GM18507 (cell line): ENCODE measurements at regions not wholly inside any gene's neighbourhood (a gene's known extent, or its start where the extent isn't known, plus 50 kb on each side); places are given as distances from the start of the nearest gene placed in this dataset.
A peak's percentile ranks its signal among the peaks of the same experiment; 100 is the strongest.

ENCODE experiments used
- DNase-seq: peaks from one replicate; pipeline ENCODE4 v3.0.0; 2011; ENCODE audit warnings: low read depth; ENCODE audit not compliant: insufficient read length; ENCODE audit errors: extremely low spot score
- FAIRE-seq: peaks from 2 replicates; lab custom pipeline; 2011; peaks lifted over from hg19 to GRCh38; lab: Jason Lieb, UNC

DNA sequence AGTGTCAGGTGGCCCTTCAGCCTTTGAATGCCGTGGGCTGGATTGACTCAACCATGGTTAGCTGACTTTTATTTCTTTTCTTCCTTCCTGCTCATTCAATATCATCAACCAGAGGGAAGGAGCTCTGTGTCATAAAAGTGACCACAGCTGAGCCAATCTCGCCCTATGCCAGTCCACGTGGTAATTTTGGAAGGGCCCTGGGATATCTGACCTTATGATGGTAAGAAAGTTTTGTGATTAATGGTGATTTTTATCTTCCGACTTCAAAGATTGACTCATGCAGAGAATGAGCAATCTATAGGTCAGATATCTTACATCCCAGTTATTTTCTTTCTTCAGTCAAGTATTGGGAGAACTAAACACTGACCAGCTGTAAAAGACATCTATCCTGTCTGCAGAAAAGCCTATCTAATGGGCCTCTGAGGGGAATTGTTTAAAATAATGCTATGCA lies 170.3 kb downstream of the ZC3H11B start:
- FAIRE-seq: no peak
- no peak for DNase-seq

GRCh38 chr1:219441884-219442283 lies 171.0 kb downstream of the ZC3H11B start:
- no peak for FAIRE-seq

DNA sequence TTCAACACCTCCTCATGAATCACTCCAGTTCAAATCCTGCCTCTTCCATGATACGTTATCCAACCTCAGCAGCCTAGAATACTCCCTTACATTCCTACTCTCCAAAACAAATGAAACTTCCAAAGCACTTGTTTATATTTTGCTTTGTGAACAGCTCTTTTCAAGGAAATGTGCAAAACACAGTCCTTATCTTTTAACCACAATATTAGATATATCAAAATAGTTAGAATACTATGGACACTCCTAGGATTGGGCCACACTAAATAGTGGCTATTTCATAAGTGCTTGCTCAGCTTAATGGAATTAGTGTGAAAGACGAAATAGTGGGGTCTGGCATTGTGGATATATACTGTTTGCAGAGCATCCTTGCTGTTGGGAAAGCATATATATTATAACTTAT lies 173.5 kb downstream of the ZC3H11B start:
- no peak for DNase-seq
- FAIRE-seq: no peak

More at GRCh38 chr1:219441884-219442283, 171.0 kb downstream of the ZC3H11B start:
- DNase-seq: no peak

DNA sequence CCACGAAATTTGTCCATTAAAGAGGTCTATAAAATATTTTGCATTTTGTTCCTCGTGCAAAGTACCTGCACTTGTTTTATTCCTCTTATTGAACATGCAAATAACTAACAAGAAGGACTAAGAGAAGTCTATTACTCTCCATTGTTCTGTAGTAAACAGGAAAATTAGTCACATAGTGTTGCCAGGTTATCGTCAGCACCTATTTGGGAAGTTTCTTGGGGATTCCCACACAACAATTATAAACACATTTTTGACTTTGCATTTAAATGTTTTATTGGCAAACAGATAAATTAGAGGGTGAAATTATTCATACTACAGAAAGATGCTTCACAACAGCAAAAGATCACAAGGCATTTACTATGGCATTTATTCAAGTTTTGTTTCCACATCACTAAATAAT lies 174.5 kb downstream of the ZC3H11B start:
- FAIRE-seq (no peak), DNase-seq (no peak)

DNA sequence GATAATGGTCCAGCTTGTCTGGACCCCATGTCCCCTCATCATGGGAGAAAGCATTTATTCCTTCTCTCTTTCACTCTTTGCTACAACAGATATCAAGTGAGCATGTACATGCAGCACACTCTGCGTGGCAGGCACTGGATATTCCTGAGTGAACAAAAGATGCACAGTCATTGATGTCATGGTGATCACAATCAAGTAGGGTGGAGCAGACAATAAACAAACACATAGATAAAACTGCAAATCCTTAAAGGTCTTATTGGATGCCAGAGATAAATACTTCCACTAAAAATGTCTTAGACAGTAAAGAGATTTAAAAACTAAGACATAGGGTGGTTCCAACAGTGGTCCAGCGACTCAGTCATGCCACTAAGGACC lies 178.0 kb downstream of the ZC3H11B start:
- FAIRE-seq: no peak
- no peak for DNase-seq

DNA sequence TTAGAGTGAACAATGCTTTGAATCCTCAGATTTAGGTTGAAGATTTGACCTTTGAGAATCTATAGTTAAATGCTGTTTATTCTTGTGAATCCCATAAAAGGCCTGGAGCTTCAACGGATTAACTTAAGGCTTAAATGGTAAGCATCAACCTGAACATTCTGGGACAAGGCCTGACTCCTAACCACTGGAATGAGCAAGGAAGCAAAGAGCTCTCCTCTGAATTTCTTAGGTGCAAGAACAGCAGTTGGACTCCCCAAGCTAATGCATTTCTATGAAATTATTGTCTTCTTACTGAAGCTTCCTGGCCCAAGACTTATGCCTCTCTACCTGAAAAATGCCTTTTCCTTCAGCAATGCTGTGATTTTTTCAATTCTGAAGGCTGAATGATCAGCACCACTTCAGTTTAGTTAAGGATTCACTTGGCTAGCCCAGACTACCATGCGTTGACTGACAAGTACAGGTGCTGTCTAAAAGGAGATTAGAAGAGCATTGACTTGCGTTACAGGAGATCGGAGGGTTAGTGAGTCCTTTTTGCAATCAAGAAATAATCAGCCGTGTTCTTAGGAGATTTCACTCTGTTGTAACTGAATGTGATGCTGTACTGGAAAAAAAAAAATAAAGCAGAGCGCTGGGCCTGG lies 178.5 kb downstream of the ZC3H11B start:
- FAIRE-seq: no peak
- no peak for DNase-seq

DNA sequence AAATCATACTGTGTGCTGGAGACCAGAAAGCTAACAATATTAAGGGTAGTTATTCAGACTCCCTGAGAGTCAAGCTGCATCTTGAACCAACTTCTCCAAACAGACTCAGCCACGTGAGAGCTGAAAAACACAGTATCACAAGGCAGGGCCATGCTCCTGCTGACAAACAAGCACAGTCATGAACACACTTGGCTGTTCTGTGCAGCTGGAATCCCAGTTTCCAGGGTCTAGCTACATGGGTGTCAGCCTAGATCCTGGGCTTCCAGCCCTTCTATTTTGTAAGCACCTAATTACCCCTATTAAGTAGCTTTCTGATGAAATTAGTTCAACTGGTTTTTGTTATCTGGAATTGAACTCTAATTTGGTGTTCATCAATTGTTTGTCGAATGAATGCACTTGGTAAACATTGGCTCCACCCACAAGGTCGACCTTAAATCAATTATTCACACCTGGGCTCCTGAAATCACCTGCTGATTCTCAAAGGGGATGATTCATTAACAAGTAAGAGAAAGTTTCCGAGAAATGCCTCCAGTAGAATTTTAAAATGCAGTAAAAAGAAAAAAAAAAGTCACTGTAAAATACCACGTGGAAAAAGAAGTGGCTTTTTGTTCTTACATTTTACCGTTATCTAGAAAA lies 179.3 kb downstream of the ZC3H11B start:
- no peak for DNase-seq

DNA sequence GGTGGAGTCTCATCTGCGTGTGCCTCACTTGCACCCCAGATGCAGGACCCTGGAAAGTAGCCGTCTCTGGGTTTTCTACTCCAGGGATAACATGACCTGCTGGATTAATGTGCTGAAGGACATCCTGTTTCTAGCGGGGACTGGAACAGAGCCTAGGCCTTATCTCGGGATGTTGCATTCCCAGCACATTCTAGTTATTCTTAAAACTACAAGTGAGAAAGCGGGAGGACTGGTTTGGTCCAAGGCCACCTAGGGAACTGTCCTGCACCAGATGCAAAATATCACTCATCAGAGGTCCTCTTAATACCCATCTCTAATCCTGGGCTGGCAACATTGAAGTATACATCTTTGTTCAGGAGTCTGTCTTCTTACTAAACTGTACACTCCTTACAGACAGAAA lies 179.9 kb downstream of the ZC3H11B start:
- DNase-seq (no peak), FAIRE-seq (no peak)

More for the DNA sequence above, 179.3 kb downstream of the ZC3H11B start:
- FAIRE-seq: no peak

DNA sequence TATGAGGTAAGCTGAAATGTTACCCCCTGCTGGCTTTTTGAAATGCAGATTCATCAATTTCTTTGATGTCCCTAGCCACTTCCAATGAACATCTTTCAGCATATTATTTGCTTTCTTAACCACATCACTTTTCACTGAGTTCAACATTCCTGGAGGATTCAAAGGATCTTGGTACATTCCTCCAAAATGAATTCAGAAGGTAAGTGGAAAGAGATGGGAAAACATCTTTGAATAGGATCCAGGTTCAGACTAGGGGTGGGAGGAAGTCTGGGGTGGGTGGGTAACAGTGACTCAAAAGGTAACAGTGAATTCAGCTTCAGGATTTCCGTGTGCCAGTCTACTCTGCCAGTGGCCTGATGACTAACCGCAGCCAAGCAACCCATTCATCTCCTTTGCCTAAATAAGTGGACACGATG lies 180.7 kb downstream of the ZC3H11B start:
- no peak for FAIRE-seq
- DNase-seq: no peak

DNA sequence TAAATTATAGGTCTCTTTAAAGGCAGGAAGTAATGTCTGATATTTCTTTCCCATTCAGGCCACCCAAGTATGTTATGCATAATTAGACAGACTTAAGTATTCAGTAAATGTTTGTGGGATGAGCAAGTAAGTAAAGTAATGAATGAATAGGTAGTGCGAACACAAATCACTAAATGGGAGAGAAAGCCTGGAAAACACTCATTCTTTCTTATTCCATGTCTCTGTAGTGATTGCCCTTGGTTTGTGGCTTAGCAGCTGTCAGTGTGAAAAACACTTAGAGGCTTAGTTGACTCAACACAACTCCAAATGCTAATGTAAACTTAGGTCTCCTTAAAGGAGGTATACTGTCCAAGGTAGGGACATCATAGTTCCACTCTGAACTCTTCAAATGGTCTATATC lies 182.5 kb downstream of the ZC3H11B start:
- no peak for FAIRE-seq
- no peak for DNase-seq

GRCh38 chr1:219428651-219429050 lies 184.3 kb downstream of the ZC3H11B start:
- DNase-seq (no peak), FAIRE-seq (no peak)

- no peak for FAIRE-seq
Observed at GRCh38 chr1:219427989-219428388, 184.9 kb downstream of the ZC3H11B start.

GRCh38 chr1:219427403-219427802 lies 185.5 kb downstream of the ZC3H11B start:
- FAIRE-seq (no peak), DNase-seq (no peak)

More at GRCh38 chr1:219427989-219428388, 184.9 kb downstream of the ZC3H11B start:
- no peak for DNase-seq

DNA sequence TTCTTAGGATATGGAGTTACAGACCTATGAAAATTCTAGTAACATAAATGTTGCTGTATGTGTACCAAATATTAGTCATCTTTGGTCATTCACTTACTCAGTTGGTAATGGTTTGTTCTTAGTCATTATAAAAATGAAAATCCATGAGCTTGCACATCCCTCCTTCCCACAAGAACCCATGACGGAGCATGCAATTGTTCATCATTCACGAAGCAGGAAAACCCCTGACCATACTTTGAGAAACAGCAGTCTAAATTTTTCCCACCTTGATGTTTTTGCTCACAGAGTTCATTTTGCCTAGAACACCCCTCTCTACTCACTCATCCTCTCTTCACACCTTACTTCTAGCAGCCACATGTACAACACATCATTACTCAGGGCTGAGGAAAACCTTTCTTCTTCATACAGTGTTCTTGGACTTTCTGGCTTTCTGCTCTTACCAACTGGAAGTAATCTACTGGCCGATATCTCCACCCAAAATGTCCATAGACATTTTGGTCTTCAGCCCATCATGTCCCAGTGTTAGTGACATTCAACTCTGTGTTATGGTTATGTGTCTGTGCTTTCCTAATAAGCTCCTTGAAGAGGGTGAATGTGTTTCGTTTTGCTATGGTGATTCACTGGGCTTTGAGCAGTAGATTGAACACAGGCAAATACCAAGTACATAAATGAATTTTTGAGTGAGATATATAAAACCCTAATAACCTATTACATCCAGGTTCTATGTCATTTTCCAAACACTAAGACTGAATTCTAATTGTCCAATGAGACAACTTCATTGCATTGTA lies 189.9 kb downstream of the ZC3H11B start:
- DNase-seq (no peak), FAIRE-seq (peak; percentile 38)

- DNase-seq (no peak), FAIRE-seq (no peak)
Observed at GRCh38 chr1:219420913-219421312, 192.0 kb downstream of the ZC3H11B start.

DNA sequence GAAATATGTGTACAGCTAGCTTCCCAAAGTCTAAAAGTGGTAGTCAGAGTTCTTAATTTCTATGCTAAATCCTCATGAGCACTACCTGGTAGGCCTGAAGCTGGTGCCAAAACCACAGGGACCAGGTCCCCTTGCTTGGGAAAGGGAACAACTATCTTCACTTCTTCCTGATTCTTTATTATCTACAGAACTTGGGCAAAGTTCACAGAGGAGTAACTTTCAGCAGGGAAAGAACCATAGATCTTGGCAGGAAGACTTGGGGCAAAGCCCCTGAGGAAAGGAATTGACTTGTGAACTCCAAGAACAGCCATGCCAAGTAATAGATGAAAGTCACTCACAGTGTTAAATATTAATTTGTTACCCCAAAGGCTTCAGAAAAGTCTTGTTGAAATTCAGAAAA lies 193.0 kb downstream of the ZC3H11B start:
- FAIRE-seq (no peak), DNase-seq (no peak)

- FAIRE-seq (no peak), DNase-seq (no peak)
Observed at GRCh38 chr1:219419065-219419464, 193.8 kb downstream of the ZC3H11B start.

DNA sequence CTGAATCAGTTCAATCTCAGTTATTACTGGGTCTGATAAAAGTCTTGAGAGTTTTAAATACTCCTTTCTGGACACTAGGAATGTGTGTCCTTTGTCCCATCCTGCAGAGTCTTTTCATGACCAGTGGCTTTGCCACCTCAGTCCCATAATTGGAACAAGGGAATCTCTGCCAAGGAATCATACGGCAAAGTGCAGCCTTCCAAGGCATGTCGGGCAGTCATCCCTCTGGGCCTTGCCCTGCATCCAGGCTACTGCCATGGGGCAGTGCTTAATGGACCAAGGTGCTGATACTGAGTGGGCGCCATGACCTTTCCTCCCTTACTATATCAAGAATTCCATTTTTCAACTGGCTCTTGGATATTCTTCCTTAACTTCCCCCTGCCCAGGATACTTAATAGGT lies 195.3 kb downstream of the ZC3H11B start:
- FAIRE-seq: no peak
- DNase-seq: no peak

DNA sequence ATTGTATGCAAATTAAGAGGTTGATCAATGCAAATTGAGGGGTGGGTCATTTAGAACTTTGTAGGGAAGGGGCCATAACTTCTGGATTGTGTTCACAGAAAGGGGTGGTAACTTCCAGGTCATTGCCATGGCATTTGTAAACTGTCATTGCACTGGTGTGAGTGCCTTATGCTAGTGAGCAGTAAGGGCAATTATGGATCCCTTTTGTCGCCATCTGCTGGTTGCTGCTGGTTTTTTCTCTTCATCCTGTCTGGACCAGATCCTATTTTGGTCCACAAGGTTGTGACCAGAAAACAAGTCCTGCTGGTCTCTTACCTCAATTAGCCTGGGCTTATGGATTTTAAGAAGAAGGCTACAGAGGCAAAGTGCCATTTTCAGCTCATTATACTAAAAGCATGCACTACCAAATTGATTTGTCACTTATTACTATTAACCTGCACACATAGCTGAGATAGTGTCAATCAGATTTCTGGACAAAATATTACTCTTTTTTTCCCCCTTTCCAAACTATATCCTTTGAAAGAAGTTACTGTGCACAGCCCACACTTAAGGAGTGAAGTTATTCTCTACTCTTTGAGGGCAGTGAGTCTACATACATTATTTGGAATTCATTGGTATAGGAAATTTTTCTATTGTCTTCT lies 196.2 kb downstream of the ZC3H11B start:
- FAIRE-seq (peak; percentile 90), DNase-seq (no peak)

DNA sequence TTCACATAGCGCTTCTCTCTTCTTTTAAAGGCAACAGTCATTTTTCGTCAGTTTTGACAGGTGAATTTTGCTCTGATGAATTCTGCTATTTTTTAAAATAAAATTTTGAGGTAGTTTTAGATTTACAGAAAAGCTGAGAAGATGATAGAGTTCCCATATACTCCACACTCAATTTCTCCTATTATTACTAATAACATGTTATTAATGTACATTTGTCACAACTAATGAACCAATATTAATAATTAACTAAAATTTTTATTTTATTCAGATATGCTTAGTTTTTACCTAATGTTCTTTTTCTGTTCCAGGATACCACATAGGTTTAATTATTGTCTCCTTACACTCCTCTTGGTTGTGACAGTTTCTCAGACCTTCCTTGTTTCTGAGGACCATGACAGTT lies 197.0 kb downstream of the ZC3H11B start:
- no peak for FAIRE-seq
- DNase-seq: no peak
